DOHH2 (cell line): ENCODE measurements at regions not wholly inside any gene's neighbourhood (a gene's known extent, or its start where the extent isn't known, plus 50 kb on each side); places are given as distances from the start of the nearest gene placed in this dataset.

Experiments used
- CTCF ChIP-seq: fragments of 200-600 bp; sonication (generic); IDR thresholded peaks from one replicate; pipeline ENCODE4 v1.5.1; 2014; ENCODE audit warnings: antibody characterized with exemption, mild to moderate bottlenecking, low read depth, low read length; ENCODE audit not compliant: poor library complexity, severe bottlenecking
- EZH2phosphoT487 ChIP-seq: fragments of 200-600 bp; sonication (generic); IDR thresholded peaks from 2 replicates; pipeline ENCODE4 v1.6.1; 2017; ENCODE audit warnings: borderline replicate concordance, mild to moderate bottlenecking, antibody characterized with exemption, low read length, moderate library complexity, mixed read lengths

- no peak for TF ChIP-seq CTCF
- no peak for TF ChIP-seq EZH2phosphoT487
These were observed 369.2 kb upstream of the CCNH start for GRCh38 chr5:87781976-87782375.
